Activated T-cell treated with anti-CD3 and anti-CD28 coated beads, Interleukin-2, amount 50 U/mL, for 4 hours (primary cell): ENCODE measurements at regions not wholly inside any gene's neighbourhood (a gene's known extent, or its start where the extent isn't known, plus 50 kb on each side); places are given as distances from the start of the nearest gene placed in this dataset.

ENCODE experiments used
- ATAC-seq, 2 donors: fragments of 200-7000 bp; cut with Tn5 transposase; one replicate each; pipeline ENCODE4 v1.10.0; 2021
- DNase-seq: peaks from one replicate; pipeline ENCODE4 v3.0.0-alpha.2; 2020
- H3K27me3 Mint-ChIP-seq: one replicate; pipeline ENCODE4 v1.8.0; 2021; ENCODE audit warnings: low read depth, mixed read lengths
- H3K36me3 Mint-ChIP-seq: one replicate; pipeline ENCODE4 v1.8.0; 2022; ENCODE audit warnings: mixed read lengths; ENCODE audit not compliant: insufficient read depth
- H3K4me1 Mint-ChIP-seq: one replicate; pipeline ENCODE4 v1.8.0; 2021; ENCODE audit warnings: low read depth, mixed read lengths
- H3K4me3 Mint-ChIP-seq: one replicate; pipeline ENCODE4 v1.8.0; 2021; ENCODE audit warnings: mild to moderate bottlenecking, moderate library complexity, mixed read lengths
- H3K9me3 Mint-ChIP-seq: one replicate; pipeline ENCODE4 v1.8.0; 2021; ENCODE audit warnings: mixed read lengths

GRCh38 chr11:13114566-13115379 lies 105.7 kb downstream of the RASSF10 start:
- ATAC-seq (no peak), DNase-seq (no peak)
- H3K27me3 Mint-ChIP-seq, result peaks cover 13% of the 10 kb centered on the region
- no peaks in the 10 kb centered on the region for H3K4me1 Mint-ChIP-seq
- no peak overlapping the region for H3K4me3 Mint-ChIP-seq
- H3K9me3 Mint-ChIP-seq, result no peaks in the 10 kb centered on the region
- H3K36me3 Mint-ChIP-seq, result no peaks in the 10 kb centered on the region

- no peaks in the 10 kb centered on the region for H3K4me1 Mint-ChIP-seq
- no peaks in the 10 kb centered on the region for H3K36me3 Mint-ChIP-seq
- H3K9me3 Mint-ChIP-seq, result no peaks in the 10 kb centered on the region
- no peak for ATAC-seq
- H3K27me3 Mint-ChIP-seq, result peaks cover 13% of the 10 kb centered on the region
- H3K4me3 Mint-ChIP-seq, result no peak overlapping the region
- no peak for DNase-seq
These were observed 106.2 kb downstream of the RASSF10 start for GRCh38 chr11:13115380-13115675.

GRCh38 chr11:13116491-13116890 lies 107.4 kb downstream of the RASSF10 start:
- Mint-ChIP-seq H3K4me3 (no peak overlapping the region), H3K27me3 (peaks cover 19% of the 10 kb centered on the region), H3K36me3 (no peaks in the 10 kb centered on the region), H3K9me3 (no peaks in the 10 kb centered on the region), H3K4me1 (no peaks in the 10 kb centered on the region)
- no peak for ATAC-seq
- DNase-seq, result no peak

GRCh38 chr11:13117344-13117743 lies 108.2 kb downstream of the RASSF10 start:
- H3K27me3 Mint-ChIP-seq, result peaks cover 19% of the 10 kb centered on the region

GRCh38 chr11:13118194-13118593 lies 109.1 kb downstream of the RASSF10 start:
- ATAC-seq, result no peak
- H3K4me1 Mint-ChIP-seq, result no peaks in the 10 kb centered on the region
- peaks cover 23% of the 10 kb centered on the region for H3K27me3 Mint-ChIP-seq
- no peaks in the 10 kb centered on the region for H3K9me3 Mint-ChIP-seq
- no peaks in the 10 kb centered on the region for H3K36me3 Mint-ChIP-seq
- DNase-seq, result no peak
- H3K4me3 Mint-ChIP-seq, result no peak overlapping the region

More at GRCh38 chr11:13117344-13117743, 108.2 kb downstream of the RASSF10 start:
- Mint-ChIP-seq H3K4me3 (no peak overlapping the region), H3K9me3 (no peaks in the 10 kb centered on the region), H3K36me3 (no peaks in the 10 kb centered on the region), H3K4me1 (no peaks in the 10 kb centered on the region)
- DNase-seq (no peak), ATAC-seq (no peak)

GRCh38 chr11:13118650-13119049 lies 109.5 kb downstream of the RASSF10 start:
- Mint-ChIP-seq H3K9me3 (no peaks in the 10 kb centered on the region), H3K36me3 (no peaks in the 10 kb centered on the region), H3K4me1 (no peaks in the 10 kb centered on the region), H3K4me3 (no peak overlapping the region), H3K27me3 (peaks cover 28% of the 10 kb centered on the region)
- DNase-seq (no peak), ATAC-seq (no peak)

GRCh38 chr11:13119361-13119760 lies 110.2 kb downstream of the RASSF10 start:
- no peaks in the 10 kb centered on the region for H3K36me3 Mint-ChIP-seq
- no peaks in the 10 kb centered on the region for H3K9me3 Mint-ChIP-seq
- DNase-seq, result no peak
- ATAC-seq, result no peak
- no peaks in the 10 kb centered on the region for H3K4me1 Mint-ChIP-seq
- no peak overlapping the region for H3K4me3 Mint-ChIP-seq
- peaks cover 34% of the 10 kb centered on the region for H3K27me3 Mint-ChIP-seq

GRCh38 chr11:13119941-13120520 lies 110.9 kb downstream of the RASSF10 start:
- ATAC-seq, result no peak

GRCh38 chr11:13120691-13121090 lies 111.6 kb downstream of the RASSF10 start:
- Mint-ChIP-seq H3K4me3 (no peak overlapping the region), H3K36me3 (no peaks in the 10 kb centered on the region), H3K27me3 (peaks cover 43% of the 10 kb centered on the region), H3K4me1 (no peaks in the 10 kb centered on the region), H3K9me3 (peaks cover 4% of the 10 kb centered on the region)
- ATAC-seq (no peak), DNase-seq (no peak)

More at GRCh38 chr11:13119941-13120520, 110.9 kb downstream of the RASSF10 start:
- Mint-ChIP-seq H3K36me3 (no peaks in the 10 kb centered on the region), H3K9me3 (peaks cover 3% of the 10 kb centered on the region), H3K4me3 (no peak overlapping the region), H3K27me3 (peaks cover 41% of the 10 kb centered on the region), H3K4me1 (no peaks in the 10 kb centered on the region)
- no peak for DNase-seq

GRCh38 chr11:13126430-13126829 lies 117.3 kb downstream of the RASSF10 start:
- DNase-seq, result no peak
- H3K4me1 Mint-ChIP-seq, result no peaks in the 10 kb centered on the region
- peaks cover 38% of the 10 kb centered on the region for H3K27me3 Mint-ChIP-seq
- H3K36me3 Mint-ChIP-seq, result no peaks in the 10 kb centered on the region
- no peak overlapping the region for H3K4me3 Mint-ChIP-seq
- H3K9me3 Mint-ChIP-seq, result peaks cover 4% of the 10 kb centered on the region
- ATAC-seq, result no peak

- H3K27me3 Mint-ChIP-seq, result peaks cover 38% of the 10 kb centered on the region
- no peak for ATAC-seq
These were observed 118.0 kb downstream of the RASSF10 start for GRCh38 chr11:13127161-13127560.

GRCh38 chr11:13128354-13128753 lies 119.2 kb downstream of the RASSF10 start:
- peaks cover 4% of the 10 kb centered on the region for H3K9me3 Mint-ChIP-seq
- no peak for DNase-seq
- H3K27me3 Mint-ChIP-seq, result peaks cover 31% of the 10 kb centered on the region
- H3K36me3 Mint-ChIP-seq, result no peaks in the 10 kb centered on the region
- ATAC-seq, result no peak
- H3K4me1 Mint-ChIP-seq, result no peaks in the 10 kb centered on the region
- H3K4me3 Mint-ChIP-seq, result no peak overlapping the region

More at GRCh38 chr11:13127161-13127560, 118.0 kb downstream of the RASSF10 start:
- H3K4me3 Mint-ChIP-seq, result no peak overlapping the region
- no peaks in the 10 kb centered on the region for H3K36me3 Mint-ChIP-seq
- no peak for DNase-seq
- no peaks in the 10 kb centered on the region for H3K4me1 Mint-ChIP-seq
- H3K9me3 Mint-ChIP-seq, result peaks cover 4% of the 10 kb centered on the region

- no peaks in the 10 kb centered on the region for H3K4me1 Mint-ChIP-seq
- ATAC-seq, result no peak
These were observed 125.0 kb downstream of the RASSF10 start for GRCh38 chr11:13134066-13134465.

GRCh38 chr11:13134886-13135285 lies 125.8 kb downstream of the RASSF10 start:
- no peak for ATAC-seq
- peaks cover 22% of the 10 kb centered on the region for H3K27me3 Mint-ChIP-seq
- H3K4me1 Mint-ChIP-seq, result no peaks in the 10 kb centered on the region
- DNase-seq, result no peak
- H3K4me3 Mint-ChIP-seq, result no peak overlapping the region
- no peaks in the 10 kb centered on the region for H3K36me3 Mint-ChIP-seq
- H3K9me3 Mint-ChIP-seq, result no peaks in the 10 kb centered on the region

More at GRCh38 chr11:13134066-13134465, 125.0 kb downstream of the RASSF10 start:
- H3K36me3 Mint-ChIP-seq, result no peaks in the 10 kb centered on the region
- no peak overlapping the region for H3K4me3 Mint-ChIP-seq
- H3K9me3 Mint-ChIP-seq, result no peaks in the 10 kb centered on the region
- DNase-seq, result no peak
- H3K27me3 Mint-ChIP-seq, result peaks cover 18% of the 10 kb centered on the region
